GM18508 (cell line): ENCODE measurements at regions not wholly inside any gene's neighbourhood (a gene's known extent, or its start where the extent isn't known, plus 50 kb on each side); places are given as distances from the start of the nearest gene placed in this dataset.

Experiments
- ATAC-seq: cut with Tn5 transposase; IDR thresholded peaks from one replicate; pipeline ENCODE4 v1.9.1; 2021; ENCODE audit warnings: moderate number of reproducible peaks; ENCODE audit not compliant: insufficient read depth, unreplicated experiment

- ATAC-seq, result no peak
These were observed 240.5 kb upstream of the HES1 start for GRCh38 chr3:193895409-193895808.

GRCh38 chr3:193896419-193896818 is 239.5 kb upstream of the HES1 start:
- no peak for ATAC-seq

- no peak for ATAC-seq
These were observed 238.7 kb upstream of the HES1 start for GRCh38 chr3:193897288-193897687.

GRCh38 chr3:193897731-193898180 is 238.2 kb upstream of the HES1 start:
- ATAC-seq, result no peak

- ATAC-seq, result no peak
These were observed 236.9 kb upstream of the HES1 start for GRCh38 chr3:193899001-193899400.

- no peak for ATAC-seq
These were observed 234.9 kb upstream of the HES1 start for GRCh38 chr3:193901007-193901406.

GRCh38 chr3:193902607-193903511 is 233.1 kb upstream of the HES1 start:
- ATAC-seq, result no peak

- ATAC-seq, result no peak
These were observed 232.5 kb upstream of the HES1 start for GRCh38 chr3:193903512-193903817.

GRCh38 chr3:193903966-193904365 is 232.0 kb upstream of the HES1 start:
- ATAC-seq, result no peak

- ATAC-seq, result no peak
These were observed 230.2 kb upstream of the HES1 start for GRCh38 chr3:193905541-193906396.

- no peak for ATAC-seq
These were observed 229.0 kb upstream of the HES1 start for GRCh38 chr3:193906849-193907410.

- no peak for ATAC-seq
These were observed 227.7 kb upstream of the HES1 start for GRCh38 chr3:193908181-193908744.

- no peak for ATAC-seq
These were observed 226.6 kb upstream of the HES1 start for GRCh38 chr3:193909387-193909786.

GRCh38 chr3:193910310-193910709 is 225.6 kb upstream of the HES1 start:
- ATAC-seq, result no peak

GRCh38 chr3:193910886-193911738 is 224.8 kb upstream of the HES1 start:
- no peak for ATAC-seq

GRCh38 chr3:193911784-193912340 is 224.1 kb upstream of the HES1 start:
- no peak for ATAC-seq

- ATAC-seq, result no peak
These were observed 223.2 kb upstream of the HES1 start for GRCh38 chr3:193912621-193913178.

GRCh38 chr3:193914602-193915001 is 221.3 kb upstream of the HES1 start:
- no peak for ATAC-seq

- no peak for ATAC-seq
These were observed 220.8 kb upstream of the HES1 start for GRCh38 chr3:193915099-193915498.
